ENCODE measurements at regions not wholly inside any gene's neighbourhood (a gene's known extent, or its start where the extent isn't known, plus 50 kb on each side); places are given as distances from the start of the nearest gene placed in this dataset.

DNA sequence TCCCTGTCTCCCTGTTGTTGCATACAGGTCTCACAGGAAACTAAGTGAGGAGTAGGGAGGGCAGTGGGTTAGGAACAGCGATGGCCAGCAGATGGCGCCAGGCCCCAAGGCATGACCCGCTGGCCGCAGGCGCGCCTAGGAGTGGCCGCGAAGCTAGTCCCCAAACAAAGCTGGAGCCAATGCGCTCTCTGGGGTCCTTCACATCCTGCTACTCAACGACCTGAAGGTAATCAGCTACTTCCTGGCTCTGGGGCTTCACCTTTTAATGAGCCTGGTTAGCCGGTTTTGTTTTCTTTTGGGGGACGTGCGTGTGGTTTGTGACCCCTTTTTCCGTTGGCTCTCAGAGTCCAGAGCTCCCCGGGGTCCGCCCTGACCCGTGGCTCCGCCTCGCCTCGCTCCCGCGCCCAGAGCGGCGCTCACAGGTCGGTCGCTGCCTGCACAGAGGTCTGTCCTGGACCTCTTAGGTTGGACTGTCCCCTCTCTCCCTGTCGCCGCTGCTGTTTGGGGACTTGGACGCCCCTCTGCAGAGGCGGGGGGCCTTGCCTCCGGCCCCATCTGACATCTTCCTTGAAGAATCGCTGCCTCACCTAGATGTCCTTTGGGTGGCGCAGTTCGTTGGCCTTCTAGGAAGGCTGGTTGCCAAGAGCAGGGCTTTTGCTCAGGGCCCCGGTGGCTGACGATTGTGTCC is 62.2 kb upstream of the GTF3A start (continued):
- TF ChIP-seq, protein P1, sequence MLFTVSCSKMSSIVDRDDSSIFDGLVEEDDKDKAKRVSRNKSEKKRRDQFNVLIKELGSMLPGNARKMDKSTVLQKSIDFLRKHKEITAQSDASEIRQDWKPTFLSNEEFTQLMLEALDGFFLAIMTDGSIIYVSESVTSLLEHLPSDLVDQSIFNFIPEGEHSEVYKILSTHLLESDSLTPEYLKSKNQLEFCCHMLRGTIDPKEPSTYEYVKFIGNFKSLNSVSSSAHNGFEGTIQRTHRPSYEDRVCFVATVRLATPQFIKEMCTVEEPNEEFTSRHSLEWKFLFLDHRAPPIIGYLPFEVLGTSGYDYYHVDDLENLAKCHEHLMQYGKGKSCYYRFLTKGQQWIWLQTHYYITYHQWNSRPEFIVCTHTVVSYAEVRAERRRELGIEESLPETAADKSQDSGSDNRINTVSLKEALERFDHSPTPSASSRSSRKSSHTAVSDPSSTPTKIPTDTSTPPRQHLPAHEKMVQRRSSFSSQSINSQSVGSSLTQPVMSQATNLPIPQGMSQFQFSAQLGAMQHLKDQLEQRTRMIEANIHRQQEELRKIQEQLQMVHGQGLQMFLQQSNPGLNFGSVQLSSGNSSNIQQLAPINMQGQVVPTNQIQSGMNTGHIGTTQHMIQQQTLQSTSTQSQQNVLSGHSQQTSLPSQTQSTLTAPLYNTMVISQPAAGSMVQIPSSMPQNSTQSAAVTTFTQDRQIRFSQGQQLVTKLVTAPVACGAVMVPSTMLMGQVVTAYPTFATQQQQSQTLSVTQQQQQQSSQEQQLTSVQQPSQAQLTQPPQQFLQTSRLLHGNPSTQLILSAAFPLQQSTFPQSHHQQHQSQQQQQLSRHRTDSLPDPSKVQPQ (CRISPR knock-in tag; IDR thresholded peaks at IDR 0.05; ENCODE audit: borderline replicate concordance) = no peak
- TF ChIP-seq, protein P2, sequence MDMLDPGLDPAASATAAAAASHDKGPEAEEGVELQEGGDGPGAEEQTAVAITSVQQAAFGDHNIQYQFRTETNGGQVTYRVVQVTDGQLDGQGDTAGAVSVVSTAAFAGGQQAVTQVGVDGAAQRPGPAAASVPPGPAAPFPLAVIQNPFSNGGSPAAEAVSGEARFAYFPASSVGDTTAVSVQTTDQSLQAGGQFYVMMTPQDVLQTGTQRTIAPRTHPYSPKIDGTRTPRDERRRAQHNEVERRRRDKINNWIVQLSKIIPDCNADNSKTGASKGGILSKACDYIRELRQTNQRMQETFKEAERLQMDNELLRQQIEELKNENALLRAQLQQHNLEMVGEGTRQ (CRISPR knock-in tag; IDR thresholded peaks at IDR 0.05) = no peak
- 0 out of 2 replicates have a peak, but pooled peaks have one; percentile 20 for TF ChIP-seq CC2D1A (IDR thresholded peaks at IDR 0.05)
- TF ChIP-seq RBM25 (IDR thresholded peaks at IDR 0.05; ENCODE audit: low read depth, low read length, severe bottlenecking) = no peak
- TF ChIP-seq GTF2A2 (tag; IDR thresholded peaks at IDR 0.05) = no peak
- TF ChIP-seq NRF1 (conservative IDR thresholded peaks at IDR 0.05 in 1 of 2, IDR thresholded peaks at IDR 0.05 in 1 of 2) = peak; percentile 12 to 14; a peak in 1 of 4 replicates
- TF ChIP-seq, protein P3, sequence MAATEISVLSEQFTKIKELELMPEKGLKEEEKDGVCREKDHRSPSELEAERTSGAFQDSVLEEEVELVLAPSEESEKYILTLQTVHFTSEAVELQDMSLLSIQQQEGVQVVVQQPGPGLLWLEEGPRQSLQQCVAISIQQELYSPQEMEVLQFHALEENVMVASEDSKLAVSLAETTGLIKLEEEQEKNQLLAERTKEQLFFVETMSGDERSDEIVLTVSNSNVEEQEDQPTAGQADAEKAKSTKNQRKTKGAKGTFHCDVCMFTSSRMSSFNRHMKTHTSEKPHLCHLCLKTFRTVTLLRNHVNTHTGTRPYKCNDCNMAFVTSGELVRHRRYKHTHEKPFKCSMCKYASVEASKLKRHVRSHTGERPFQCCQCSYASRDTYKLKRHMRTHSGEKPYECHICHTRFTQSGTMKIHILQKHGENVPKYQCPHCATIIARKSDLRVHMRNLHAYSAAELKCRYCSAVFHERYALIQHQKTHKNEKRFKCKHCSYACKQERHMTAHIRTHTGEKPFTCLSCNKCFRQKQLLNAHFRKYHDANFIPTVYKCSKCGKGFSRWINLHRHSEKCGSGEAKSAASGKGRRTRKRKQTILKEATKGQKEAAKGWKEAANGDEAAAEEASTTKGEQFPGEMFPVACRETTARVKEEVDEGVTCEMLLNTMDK (IDR thresholded peaks at IDR 0.05; ENCODE audit: borderline replicate concordance, insufficient read depth, low read depth, low read length, poor library complexity, severe bottlenecking) = peak; percentile 6
- TF ChIP-seq RB1 (IDR thresholded peaks at IDR 0.05; ENCODE audit: low read depth) = peak; percentile 36; the same call in 1 of the 2 replicates
- TF ChIP-seq ZKSCAN8 (CRISPR knock-in tag; IDR thresholded peaks at IDR 0.05) = no peak
- TF ChIP-seq NELFE (IDR thresholded peaks at IDR 0.05; ENCODE audit: insufficient read depth, insufficient read length) = no peak
- no peak for TF ChIP-seq MCM3 (IDR thresholded peaks at IDR 0.05)
- TF ChIP-seq, protein P4, sequence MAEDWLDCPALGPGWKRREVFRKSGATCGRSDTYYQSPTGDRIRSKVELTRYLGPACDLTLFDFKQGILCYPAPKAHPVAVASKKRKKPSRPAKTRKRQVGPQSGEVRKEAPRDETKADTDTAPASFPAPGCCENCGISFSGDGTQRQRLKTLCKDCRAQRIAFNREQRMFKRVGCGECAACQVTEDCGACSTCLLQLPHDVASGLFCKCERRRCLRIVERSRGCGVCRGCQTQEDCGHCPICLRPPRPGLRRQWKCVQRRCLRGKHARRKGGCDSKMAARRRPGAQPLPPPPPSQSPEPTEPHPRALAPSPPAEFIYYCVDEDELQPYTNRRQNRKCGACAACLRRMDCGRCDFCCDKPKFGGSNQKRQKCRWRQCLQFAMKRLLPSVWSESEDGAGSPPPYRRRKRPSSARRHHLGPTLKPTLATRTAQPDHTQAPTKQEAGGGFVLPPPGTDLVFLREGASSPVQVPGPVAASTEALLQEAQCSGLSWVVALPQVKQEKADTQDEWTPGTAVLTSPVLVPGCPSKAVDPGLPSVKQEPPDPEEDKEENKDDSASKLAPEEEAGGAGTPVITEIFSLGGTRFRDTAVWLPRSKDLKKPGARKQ (CRISPR knock-in tag; IDR thresholded peaks at IDR 0.05) = no peak
- no peak for TF ChIP-seq POLR2B (IDR thresholded peaks at IDR 0.05; ENCODE audit: low read depth, partially characterized antibody)
- TF ChIP-seq, protein P5, sequence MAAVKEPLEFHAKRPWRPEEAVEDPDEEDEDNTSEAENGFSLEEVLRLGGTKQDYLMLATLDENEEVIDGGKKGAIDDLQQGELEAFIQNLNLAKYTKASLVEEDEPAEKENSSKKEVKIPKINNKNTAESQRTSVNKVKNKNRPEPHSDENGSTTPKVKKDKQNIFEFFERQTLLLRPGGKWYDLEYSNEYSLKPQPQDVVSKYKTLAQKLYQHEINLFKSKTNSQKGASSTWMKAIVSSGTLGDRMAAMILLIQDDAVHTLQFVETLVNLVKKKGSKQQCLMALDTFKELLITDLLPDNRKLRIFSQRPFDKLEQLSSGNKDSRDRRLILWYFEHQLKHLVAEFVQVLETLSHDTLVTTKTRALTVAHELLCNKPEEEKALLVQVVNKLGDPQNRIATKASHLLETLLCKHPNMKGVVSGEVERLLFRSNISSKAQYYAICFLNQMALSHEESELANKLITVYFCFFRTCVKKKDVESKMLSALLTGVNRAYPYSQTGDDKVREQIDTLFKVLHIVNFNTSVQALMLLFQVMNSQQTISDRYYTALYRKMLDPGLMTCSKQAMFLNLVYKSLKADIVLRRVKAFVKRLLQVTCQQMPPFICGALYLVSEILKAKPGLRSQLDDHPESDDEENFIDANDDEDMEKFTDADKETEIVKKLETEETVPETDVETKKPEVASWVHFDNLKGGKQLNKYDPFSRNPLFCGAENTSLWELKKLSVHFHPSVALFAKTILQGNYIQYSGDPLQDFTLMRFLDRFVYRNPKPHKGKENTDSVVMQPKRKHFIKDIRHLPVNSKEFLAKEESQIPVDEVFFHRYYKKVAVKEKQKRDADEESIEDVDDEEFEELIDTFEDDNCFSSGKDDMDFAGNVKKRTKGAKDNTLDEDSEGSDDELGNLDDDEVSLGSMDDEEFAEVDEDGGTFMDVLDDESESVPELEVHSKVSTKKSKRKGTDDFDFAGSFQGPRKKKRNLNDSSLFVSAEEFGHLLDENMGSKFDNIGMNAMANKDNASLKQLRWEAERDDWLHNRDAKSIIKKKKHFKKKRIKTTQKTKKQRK (IDR thresholded peaks at IDR 0.05; ENCODE audit: borderline replicate concordance, low read depth, low read length) = no peak
- TF ChIP-seq HMG20A (CRISPR knock-in tag; conservative IDR thresholded peaks at IDR 0.05) = no peak
